DMS 273 (cell line): ENCODE measurements at regions not wholly inside any gene's neighbourhood (a gene's known extent, or its start where the extent isn't known, plus 50 kb on each side); places are given as distances from the start of the nearest gene placed in this dataset.

Experiments used
- DNase-seq: peaks from one replicate; lab custom pipeline; 2025; ENCODE audit not compliant: unreplicated experiment; lab: John Stamatoyannopoulos, UW

GRCh38 chr10:111493024-111493625 lies 416.3 kb downstream of the ADRA2A start:
- no peak for DNase-seq

- DNase-seq = no peak
These were observed 421.7 kb downstream of the ADRA2A start for GRCh38 chr10:111498560-111498959.

GRCh38 chr10:111504376-111504775 lies 427.5 kb downstream of the ADRA2A start:
- no peak for DNase-seq

GRCh38 chr10:111506266-111507034 lies 429.6 kb downstream of the ADRA2A start:
- DNase-seq = no peak

GRCh38 chr10:111511751-111512150 lies 434.9 kb downstream of the ADRA2A start:
- no peak for DNase-seq

- no peak for DNase-seq
These were observed 438.4 kb downstream of the ADRA2A start for GRCh38 chr10:111515264-111515663.

- DNase-seq = no peak
These were observed 438.9 kb downstream of the ADRA2A start for GRCh38 chr10:111515706-111516105.

GRCh38 chr10:111516144-111516543 lies 439.3 kb downstream of the ADRA2A start:
- no peak for DNase-seq

GRCh38 chr10:111522141-111522540 lies 445.3 kb downstream of the ADRA2A start:
- DNase-seq = no peak

GRCh38 chr10:111522551-111522950 lies 445.7 kb downstream of the ADRA2A start:
- no peak for DNase-seq

GRCh38 chr10:111523016-111523415 lies 446.2 kb downstream of the ADRA2A start:
- DNase-seq = no peak

GRCh38 chr10:111524134-111524533 lies 447.3 kb downstream of the ADRA2A start:
- no peak for DNase-seq

GRCh38 chr10:111525696-111526095 lies 448.9 kb downstream of the ADRA2A start:
- DNase-seq = peak; percentile 6

GRCh38 chr10:111531690-111532089 lies 454.9 kb downstream of the ADRA2A start:
- no peak for DNase-seq

GRCh38 chr10:111532139-111532538 lies 455.3 kb downstream of the ADRA2A start:
- no peak for DNase-seq

GRCh38 chr10:111539246-111539645 lies 462.4 kb downstream of the ADRA2A start:
- DNase-seq = no peak

GRCh38 chr10:111543854-111544253 lies 467.0 kb downstream of the ADRA2A start:
- DNase-seq = no peak

- no peak for DNase-seq
These were observed 469.2 kb downstream of the ADRA2A start for GRCh38 chr10:111545861-111546605.

GRCh38 chr10:111548084-111548726 lies 471.4 kb downstream of the ADRA2A start:
- DNase-seq = no peak

- DNase-seq = no peak
These were observed 474.2 kb downstream of the ADRA2A start for GRCh38 chr10:111551001-111551400.

- no peak for DNase-seq
These were observed 479.8 kb downstream of the ADRA2A start for GRCh38 chr10:111556666-111557065.
